IMR-90 (cell line): ENCODE measurements at regions not wholly inside any gene's neighbourhood (a gene's known extent, or its start where the extent isn't known, plus 50 kb on each side); places are given as distances from the start of the nearest gene placed in this dataset.

Experiments
- ATAC-seq: fragments of 200-7000 bp; cut with Tn5 transposase; 2 replicates; pipeline ENCODE4 v1.9.1; 2020; ENCODE audit warnings: low read depth, mild to moderate bottlenecking, moderate library complexity
- BruUV-seq: library from RNA; stranded (reverse); fragments of 400-500 nt; replicated peaks from 2 replicates; lab custom pipeline; 2021; lab: Mats Ljungman, UMichigan
- CTCF ChIA-PET: fragments of 300-600 bp; formaldehyde crosslinking; extraction: SDS; loops from one replicate; lab custom pipeline; 2021; ENCODE audit warnings: antibody characterized with exemption; lab: Yijun Ruan, JAX
- POLR2A ChIA-PET: fragments of 300-600 bp; sonication (Branson Sonifier 250); formaldehyde crosslinking; loops from one replicate; lab custom pipeline; 2022; ENCODE audit warnings: antibody characterized with exemption; ENCODE audit not compliant: unreplicated experiment; lab: Charles Lee
- DNase-seq: peaks from one replicate; pipeline ENCODE4 v3.0.0; 2013
- H2AFZ ChIP-seq: replicated peaks from 2 replicates; pipeline ENCODE3; 2013; ENCODE audit warnings: low read length, mild to moderate bottlenecking; ENCODE audit not compliant: poor library complexity
- H2AK5ac ChIP-seq: 2 replicates; pipeline ENCODE4 v1.6.1; 2013; ENCODE audit warnings: low read depth, low read length, inconsistent platforms
- H2AK9ac ChIP-seq: replicated peaks from 2 replicates; pipeline ENCODE3; 2013; ENCODE audit warnings: mild to moderate bottlenecking, low read depth, low read length, moderate library complexity; ENCODE audit not compliant: poor library complexity
- H2BK120ac ChIP-seq: 2 replicates; pipeline ENCODE4 v1.6.1; 2013; ENCODE audit warnings: low read depth, low read length, inconsistent platforms
- H2BK15ac ChIP-seq: 3 replicates; pipeline ENCODE4 v1.6.1; 2013; ENCODE audit warnings: low read depth, low read length, inconsistent platforms
- H2BK20ac ChIP-seq: 2 replicates; pipeline ENCODE4 v1.6.1; 2013; ENCODE audit warnings: low read depth, mild to moderate bottlenecking, inconsistent platforms, low read length, moderate library complexity
- H2BK5ac ChIP-seq: 2 replicates; pipeline ENCODE4 v1.6.1; 2013; ENCODE audit warnings: mild to moderate bottlenecking, low read depth, low read length, inconsistent platforms; ENCODE audit not compliant: poor library complexity, severe bottlenecking
- H3K14ac ChIP-seq: replicated peaks from 2 replicates; pipeline ENCODE4 v1.6.1; 2013; ENCODE audit warnings: low read depth, low read length, inconsistent platforms
- H3K18ac ChIP-seq: 2 replicates; pipeline ENCODE4 v1.6.1; 2013; ENCODE audit warnings: low read depth, low read length, control low read depth
- H3K23ac ChIP-seq: 2 replicates; pipeline ENCODE4 v1.6.1; 2013; ENCODE audit warnings: low read depth, low read length, inconsistent platforms
- H3K27ac ChIP-seq: 2 replicates; pipeline ENCODE4 v1.5.1; 2013; ENCODE audit warnings: mild to moderate bottlenecking, control low read depth, low read length; ENCODE audit not compliant: insufficient read depth
- H3K27me3 ChIP-seq: 2 replicates; pipeline ENCODE4 v1.6.1; 2013; ENCODE audit warnings: low read length; ENCODE audit not compliant: control insufficient read depth, insufficient read depth
- H3K36me3 ChIP-seq: 2 replicates; pipeline ENCODE4 v1.6.1; 2013; ENCODE audit warnings: low read length, mixed read lengths; ENCODE audit not compliant: control insufficient read depth, insufficient read depth
- H3K4ac ChIP-seq: 2 replicates; pipeline ENCODE4 v1.6.1; 2013; ENCODE audit warnings: low read depth, low read length, inconsistent platforms
- H3K4me1 ChIP-seq: 2 replicates; pipeline ENCODE4 v1.6.1; 2013; ENCODE audit warnings: low read length, mixed read lengths; ENCODE audit not compliant: control insufficient read depth, insufficient read depth
- H3K4me2 ChIP-seq: 2 replicates; pipeline ENCODE4 v1.6.1; 2013; ENCODE audit warnings: low read depth, mild to moderate bottlenecking, control low read depth, low read length, moderate library complexity
- H3K4me3 ChIP-seq: 2 replicates; pipeline ENCODE4 v1.5.1; 2013; ENCODE audit warnings: low read depth, mild to moderate bottlenecking, control low read depth, low read length, moderate library complexity; ENCODE audit not compliant: insufficient read depth
- H3K56ac ChIP-seq: 2 replicates; pipeline ENCODE4 v1.6.1; 2013; ENCODE audit warnings: low read length, inconsistent platforms; ENCODE audit not compliant: insufficient read depth; ENCODE audit errors: extremely low read depth
- H3K79me1 ChIP-seq, 2 experiments: 2 replicates each; pipeline ENCODE4 v1.6.1; 2013; ENCODE audit warnings: low read length in 2 of 2, inconsistent platforms in 1 of 2, low read depth in 1 of 2
- H3K9ac ChIP-seq: 2 replicates; pipeline ENCODE4 v1.6.1; 2013; ENCODE audit warnings: low read depth, low read length, control low read depth
- H3K9me1 ChIP-seq: 2 replicates; pipeline ENCODE4 v1.6.1; 2013; ENCODE audit warnings: low read length, inconsistent platforms; ENCODE audit not compliant: insufficient read depth
- H3K9me3 ChIP-seq: 2 replicates; pipeline ENCODE4 v1.6.1; 2013; ENCODE audit warnings: low read length; ENCODE audit not compliant: control insufficient read depth, insufficient read depth
- H4K20me1 ChIP-seq: 2 replicates; pipeline ENCODE4 v1.6.1; 2013; ENCODE audit warnings: low read length, inconsistent platforms; ENCODE audit not compliant: insufficient read depth
- H4K5ac ChIP-seq: 2 replicates; pipeline ENCODE4 v1.6.1; 2013; ENCODE audit warnings: mild to moderate bottlenecking, low read depth, low read length, control low read depth
- H4K8ac ChIP-seq, 2 experiments: 2 replicates each; pipeline ENCODE4 v1.6.1; 2013; ENCODE audit warnings: low read depth in 2 of 2, low read length in 2 of 2, control low read depth in 1 of 2, inconsistent platforms in 1 of 2
- H4K91ac ChIP-seq: 2 replicates; pipeline ENCODE4 v1.6.1; 2013; ENCODE audit warnings: low read depth, low read length, inconsistent platforms; ENCODE audit not compliant: insufficient read depth
- BHLHE40 ChIP-seq: fragments of 150-350 bp; IDR thresholded peaks from 2 replicates; pipeline ENCODE4 v1.6.1; 2016; ENCODE audit warnings: mild to moderate bottlenecking, low read depth, low read length
- CEBPB ChIP-seq: IDR thresholded peaks from 2 replicates; pipeline ENCODE4 v1.6.1; 2012; ENCODE audit warnings: low read depth, low read length, improper control_type of control experiment
- CHD1 ChIP-seq: IDR thresholded peaks from 2 replicates; pipeline ENCODE4 v1.6.1; 2012; ENCODE audit warnings: low read depth, low read length, improper control_type of control experiment
- FOS ChIP-seq: fragments of 150-350 bp; IDR thresholded peaks from 2 replicates; pipeline ENCODE4 v1.6.1; 2016; ENCODE audit warnings: low read depth, low read length
- MAFK ChIP-seq: IDR thresholded peaks from 2 replicates; pipeline ENCODE4 v1.6.1; 2012; ENCODE audit warnings: low read depth, low read length, improper control_type of control experiment
- MAZ ChIP-seq: IDR thresholded peaks from 2 replicates; pipeline ENCODE4 v1.6.1; 2012; ENCODE audit warnings: low read depth, mild to moderate bottlenecking, low read length, improper control_type of control experiment, moderate library complexity, borderline replicate concordance
- MXI1 ChIP-seq: IDR thresholded peaks from 2 replicates; pipeline ENCODE4 v1.6.1; 2012; ENCODE audit warnings: low read depth, mild to moderate bottlenecking, low read length, moderate library complexity, borderline replicate concordance
- NFE2L2 ChIP-seq: fragments of 150-350 bp; IDR thresholded peaks from 2 replicates; pipeline ENCODE4 v1.6.1; 2016; ENCODE audit warnings: low read depth, mild to moderate bottlenecking, low read length
- POLR2A ChIP-seq: IDR thresholded peaks from 2 replicates; pipeline ENCODE4 v1.6.1; 2012; ENCODE audit warnings: mild to moderate bottlenecking, low read depth, low read length
- RCOR1 ChIP-seq: IDR thresholded peaks from 2 replicates; pipeline ENCODE4 v1.6.1; 2012; ENCODE audit warnings: mild to moderate bottlenecking, low read length, improper control_type of control experiment; ENCODE audit not compliant: insufficient replicate concordance
- SMC3 ChIP-seq: fragments of 150-350 bp; IDR thresholded peaks from 2 replicates; pipeline ENCODE4 v1.6.1; 2016; ENCODE audit warnings: low read depth, mild to moderate bottlenecking, antibody characterized with exemption, low read length, moderate library complexity
- WGBS, 2 experiments: methylation state at CpG; one replicate each; pipeline versions ENCODE4 v1.1.5 to v1.1.7; 2013; ENCODE audit warnings: missing lambda C conversion rate in 2 of 2; ENCODE audit not compliant: insufficient read length in 1 of 2; ENCODE audit errors: extremely low coverage in 2 of 2; 5-methylcytosine and 5-hydroxymethylcytosine counted together
- dilution Hi-C: fragments of 300-500 bp; cut with HindIII; formaldehyde crosslinking; loops from one replicate; pipeline ENCODE4 v1.14.3; 2018; ENCODE audit warnings: low sequenced_read_pairs; ENCODE audit not compliant: unreplicated experiment
- in situ Hi-C: fragments of 300-500 bp; cut with MboI; formaldehyde crosslinking; loops from 3 replicates; pipeline ENCODE4 v1.14.3; 2019; ENCODE audit warnings: low sequenced_read_pairs, inconsistent platforms, mixed read lengths
- intact Hi-C: fragments of 100-400 bp; cut with micrococcal nuclease; formaldehyde crosslinking; loops from 2 replicates; pipeline ENCODE4 v1.10.0; 2022
- TF ChIP-seq, protein P1 (sequence below): fragments of 150-350 bp; IDR thresholded peaks from 2 replicates; pipeline ENCODE4 v1.6.1; 2017; ENCODE audit warnings: mild to moderate bottlenecking, antibody characterized with exemption, low read length, low read depth
- TF ChIP-seq, protein P2 (sequence below): conservative IDR thresholded peaks from 2 replicates; pipeline ENCODE4 v1.5.1; 2012; ENCODE audit warnings: mild to moderate bottlenecking, low read depth, low read length, improper control_type of control experiment

DNA sequence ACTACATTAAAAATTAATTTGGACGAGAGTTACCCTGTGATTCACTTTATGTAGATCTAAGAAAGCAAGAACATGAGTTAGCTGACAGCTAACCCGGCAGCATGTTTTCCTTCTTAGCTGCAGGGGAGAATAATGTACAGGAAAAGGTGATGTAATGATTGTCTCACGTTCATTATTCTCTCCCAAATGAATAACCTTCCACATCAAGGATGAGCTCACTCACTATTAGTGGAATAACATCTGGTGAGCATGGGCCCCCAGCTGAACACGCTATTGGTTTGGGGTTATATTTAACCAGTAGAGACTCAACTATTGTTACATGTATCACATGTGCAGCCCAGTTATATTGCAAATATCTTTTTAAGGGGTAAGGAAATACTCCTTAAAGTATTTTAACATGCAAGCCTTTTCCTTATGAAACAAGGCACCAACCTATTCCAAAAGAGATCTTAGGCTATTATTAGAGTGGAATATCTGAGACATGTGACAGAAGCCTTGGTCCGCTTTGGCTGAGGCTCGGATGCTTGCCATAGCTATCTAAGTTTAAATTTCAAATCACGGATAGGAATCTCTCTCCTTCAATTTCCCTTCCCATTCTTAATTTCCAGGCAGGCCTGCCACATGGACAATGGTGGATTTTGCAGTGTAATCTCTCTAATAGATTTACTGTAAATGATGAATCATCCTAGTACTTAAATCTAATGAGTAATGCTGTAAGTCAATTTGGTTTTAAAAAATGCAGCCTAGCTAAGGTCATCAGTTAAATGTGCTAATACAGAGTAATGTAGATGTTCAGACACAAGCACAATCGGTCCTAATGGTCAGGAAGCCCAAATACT, 99.0 kb upstream of the OTUD4 start:
- H3K4me2 ChIP-seq = peak overlapping the region; percentile 69
- no peaks in the 10 kb centered on the region for H3K27me3 ChIP-seq
- H3K56ac ChIP-seq = peak overlapping the region; percentile 48
- H3K18ac ChIP-seq = peak overlapping the region; percentile 97
- DNase-seq (peak; percentile 81), ATAC-seq (peak; percentile 69)
- H3K27ac ChIP-seq = peak overlapping the region; percentile 75; the same call in 1 of the 2 replicates
- peak overlapping the region; percentile 78 for H2BK120ac ChIP-seq
- peak overlapping the region; percentile 71 for H2BK5ac ChIP-seq
- H3K14ac ChIP-seq = peak overlapping the region; percentile 61
- H2AFZ ChIP-seq = no peak overlapping the region
- peak overlapping the region; percentile 60; the same call in 1 of the 2 replicates for H4K91ac ChIP-seq
- intact Hi-C loops = loop anchor here (2.0 kb wide), 1 partner anchor 101 kb away; no protein-coding TSS in a partner anchor
- H4K5ac ChIP-seq = peak overlapping the region; percentile 95
- H3K9ac ChIP-seq = no peak overlapping the region
- peaks cover 11% of the 10 kb centered on the region for H3K4me1 ChIP-seq
- no peaks in the 10 kb centered on the region for H3K36me3 ChIP-seq
- peak overlapping the region; percentile 70 for H3K23ac ChIP-seq
- ChIA-PET CTCF (interaction anchor here (0.9 to 1.2 kb wide), 3 partner anchors 27 to 330 kb away, joined by 3 read pairs; no protein-coding TSS in a partner anchor), POLR2A (no interaction called here)
- no peaks in the 10 kb centered on the region for H3K9me3 ChIP-seq
- H2BK20ac ChIP-seq = peak overlapping the region; percentile 88
- no CpG with 5 or more reads among the region's 8 CpGs for WGBS, 2 experiments
- H4K20me1 ChIP-seq = no peaks in the 10 kb centered on the region
- peak overlapping the region; percentile 31 for H2BK15ac ChIP-seq
- dilution Hi-C loops = no loop called here
- peak overlapping the region; percentile 54 to 69 for H4K8ac ChIP-seq
- BruUV-seq = no TSS peak
- H2AK9ac ChIP-seq = no peak overlapping the region
- H3K4me3 ChIP-seq = no peak overlapping the region
- no peaks in the 10 kb centered on the region for H3K79me1 ChIP-seq
- in situ Hi-C loops = no loop called here
- 0 out of 2 replicates have a peak, but pooled peaks cover 3% of the 10 kb centered on the region for H3K9me1 ChIP-seq
- no peak overlapping the region; the same call in 1 of the 2 replicates for H2AK5ac ChIP-seq
- H3K4ac ChIP-seq = peak overlapping the region; percentile 69; the same call in 1 of the 2 replicates
- TF ChIP-seq MAZ (no peak), CEBPB (no peak), MXI1 (no peak), CHD1 (no peak), RCOR1 (no peak), MAFK (peak; percentile 66; the same call in 1 of the 2 replicates), SMC3 (no peak), FOS (peak; percentile 58), BHLHE40 (peak; percentile 10; the same call in 1 of the 2 replicates), POLR2A (no peak), NFE2L2 (peak; percentile 65; the same call in 1 of the 2 replicates)
- TF ChIP-seq, protein P1, sequence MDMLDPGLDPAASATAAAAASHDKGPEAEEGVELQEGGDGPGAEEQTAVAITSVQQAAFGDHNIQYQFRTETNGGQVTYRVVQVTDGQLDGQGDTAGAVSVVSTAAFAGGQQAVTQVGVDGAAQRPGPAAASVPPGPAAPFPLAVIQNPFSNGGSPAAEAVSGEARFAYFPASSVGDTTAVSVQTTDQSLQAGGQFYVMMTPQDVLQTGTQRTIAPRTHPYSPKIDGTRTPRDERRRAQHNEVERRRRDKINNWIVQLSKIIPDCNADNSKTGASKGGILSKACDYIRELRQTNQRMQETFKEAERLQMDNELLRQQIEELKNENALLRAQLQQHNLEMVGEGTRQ = no peak
- TF ChIP-seq, protein P2, sequence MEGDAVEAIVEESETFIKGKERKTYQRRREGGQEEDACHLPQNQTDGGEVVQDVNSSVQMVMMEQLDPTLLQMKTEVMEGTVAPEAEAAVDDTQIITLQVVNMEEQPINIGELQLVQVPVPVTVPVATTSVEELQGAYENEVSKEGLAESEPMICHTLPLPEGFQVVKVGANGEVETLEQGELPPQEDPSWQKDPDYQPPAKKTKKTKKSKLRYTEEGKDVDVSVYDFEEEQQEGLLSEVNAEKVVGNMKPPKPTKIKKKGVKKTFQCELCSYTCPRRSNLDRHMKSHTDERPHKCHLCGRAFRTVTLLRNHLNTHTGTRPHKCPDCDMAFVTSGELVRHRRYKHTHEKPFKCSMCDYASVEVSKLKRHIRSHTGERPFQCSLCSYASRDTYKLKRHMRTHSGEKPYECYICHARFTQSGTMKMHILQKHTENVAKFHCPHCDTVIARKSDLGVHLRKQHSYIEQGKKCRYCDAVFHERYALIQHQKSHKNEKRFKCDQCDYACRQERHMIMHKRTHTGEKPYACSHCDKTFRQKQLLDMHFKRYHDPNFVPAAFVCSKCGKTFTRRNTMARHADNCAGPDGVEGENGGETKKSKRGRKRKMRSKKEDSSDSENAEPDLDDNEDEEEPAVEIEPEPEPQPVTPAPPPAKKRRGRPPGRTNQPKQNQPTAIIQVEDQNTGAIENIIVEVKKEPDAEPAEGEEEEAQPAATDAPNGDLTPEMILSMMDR = no peak
